GM21717 (cell line): ENCODE measurements at regions not wholly inside any gene's neighbourhood (a gene's known extent, or its start where the extent isn't known, plus 50 kb on each side); places are given as distances from the start of the nearest gene placed in this dataset.

Experiments
- ATAC-seq: cut with Tn5 transposase; IDR thresholded peaks from one replicate; pipeline ENCODE4 v1.9.1; 2021; ENCODE audit warnings: mild to moderate bottlenecking, moderate library complexity; ENCODE audit not compliant: unreplicated experiment

GRCh38 chr11:79600711-79601110 is 159.9 kb upstream of the TENM4 start:
- no peak for ATAC-seq

GRCh38 chr11:79594834-79595233 is 154.0 kb upstream of the TENM4 start:
- ATAC-seq: no peak

- no peak for ATAC-seq
Measured at GRCh38 chr11:79592824-79593223, 152.0 kb upstream of the TENM4 start.

GRCh38 chr11:79592406-79592805 is 151.6 kb upstream of the TENM4 start:
- ATAC-seq: no peak

GRCh38 chr11:79582434-79582833 is 141.6 kb upstream of the TENM4 start:
- ATAC-seq: no peak

GRCh38 chr11:79579063-79579462 is 138.2 kb upstream of the TENM4 start:
- no peak for ATAC-seq

GRCh38 chr11:79578116-79578515 is 137.3 kb upstream of the TENM4 start:
- no peak for ATAC-seq

- ATAC-seq: no peak
Measured at GRCh38 chr11:79575701-79576100, 134.9 kb upstream of the TENM4 start.

- ATAC-seq: no peak
Measured at GRCh38 chr11:79570104-79570503, 129.3 kb upstream of the TENM4 start.

- no peak for ATAC-seq
Measured at GRCh38 chr11:79564288-79564925, 123.6 kb upstream of the TENM4 start.

- no peak for ATAC-seq
Measured at GRCh38 chr11:79561496-79561895, 120.7 kb upstream of the TENM4 start.

GRCh38 chr11:79550809-79551208 is 110.0 kb upstream of the TENM4 start:
- ATAC-seq: no peak

- no peak for ATAC-seq
Measured at GRCh38 chr11:79547256-79547655, 106.4 kb upstream of the TENM4 start.

- ATAC-seq: no peak
Measured at GRCh38 chr11:79546351-79546750, 105.5 kb upstream of the TENM4 start.

GRCh38 chr11:79544361-79544760 is 103.5 kb upstream of the TENM4 start:
- ATAC-seq: no peak

GRCh38 chr11:79543101-79543500 is 102.3 kb upstream of the TENM4 start:
- no peak for ATAC-seq

GRCh38 chr11:79541466-79541865 is 100.6 kb upstream of the TENM4 start:
- ATAC-seq: no peak

- ATAC-seq: no peak
Measured at GRCh38 chr11:79538775-79539174, 97.9 kb upstream of the TENM4 start.

GRCh38 chr11:79536155-79536917 is 95.5 kb upstream of the TENM4 start:
- no peak for ATAC-seq

- ATAC-seq: no peak
Measured at GRCh38 chr11:79535606-79536005, 94.8 kb upstream of the TENM4 start.

GRCh38 chr11:79525257-79525656 is 84.4 kb upstream of the TENM4 start:
- ATAC-seq: no peak

GRCh38 chr11:79522626-79523025 is 81.8 kb upstream of the TENM4 start:
- ATAC-seq: no peak

GRCh38 chr11:79520086-79520485 is 79.3 kb upstream of the TENM4 start:
- ATAC-seq: no peak
